Adipocyte (in vitro differentiated cells): ENCODE measurements at regions not wholly inside any gene's neighbourhood (a gene's known extent, or its start where the extent isn't known, plus 50 kb on each side); places are given as distances from the start of the nearest gene placed in this dataset.
"Not testable (repeated sequence)": the region's sequence is repeated elsewhere in the genome, so short reads cannot be mapped to it uniquely, and the experiment has no call there.

Source experiments
- DNase-seq: peaks from one replicate; pipeline ENCODE4 v3.0.0-alpha.2; 2015; ENCODE audit warnings: low read depth
- H3K27me3 ChIP-seq: replicated peaks from 2 replicates; pipeline ENCODE4 v1.7.0; 2013; ENCODE audit warnings: mild to moderate bottlenecking, low read length, moderate library complexity; ENCODE audit not compliant: control insufficient read depth, insufficient read depth
- H3K36me3 ChIP-seq: 2 replicates; pipeline ENCODE4 v1.7.0; 2013; ENCODE audit warnings: low read length, mild to moderate bottlenecking, moderate library complexity; ENCODE audit not compliant: control insufficient read depth, insufficient read depth, severe bottlenecking
- H3K4me1 ChIP-seq: 2 replicates; pipeline ENCODE4 v1.7.0; 2013; ENCODE audit warnings: mild to moderate bottlenecking, low read length, moderate library complexity; ENCODE audit not compliant: control insufficient read depth, insufficient read depth
- H3K4me3 ChIP-seq: 2 replicates; pipeline ENCODE4 v1.7.0; 2013; ENCODE audit warnings: mild to moderate bottlenecking, low read length, moderate library complexity
- H3K9ac ChIP-seq: 2 replicates; pipeline ENCODE4 v1.7.0; 2013; ENCODE audit warnings: mild to moderate bottlenecking, low read length, moderate library complexity
- H3K9me3 ChIP-seq: 2 replicates; pipeline ENCODE4 v1.7.0; 2013; ENCODE audit warnings: mild to moderate bottlenecking, low read length, moderate library complexity; ENCODE audit not compliant: control insufficient read depth

GRCh38 chr2:235439959-235440662 lies 53.7 kb upstream of the AGAP1 start:
- no peak for DNase-seq

GRCh38 chr2:235443580-235443979 lies 50.3 kb upstream of the AGAP1 start:
- H3K27me3 ChIP-seq = peaks cover 15% of the 10 kb centered on the region
- H3K4me3 ChIP-seq, H3K9ac ChIP-seq, H3K36me3 ChIP-seq, H3K4me1 ChIP-seq, DNase-seq: not testable (repeated sequence)
- H3K9me3 ChIP-seq = peaks cover 11% of the 10 kb centered on the region

More at GRCh38 chr2:235439959-235440662, 53.7 kb upstream of the AGAP1 start:
- H3K9me3 ChIP-seq = peaks cover 11% of the 10 kb centered on the region
- H3K36me3 ChIP-seq = no peaks in the 10 kb centered on the region
- peaks cover 15% of the 10 kb centered on the region for H3K27me3 ChIP-seq
- no peak overlapping the region for H3K4me3 ChIP-seq
- H3K4me1 ChIP-seq = no peaks in the 10 kb centered on the region
- no peak overlapping the region for H3K9ac ChIP-seq
